ENCODE measurements at regions not wholly inside any gene's neighbourhood (a gene's known extent, or its start where the extent isn't known, plus 50 kb on each side); places are given as distances from the start of the nearest gene placed in this dataset.

- DNase-seq (ENCODE audit: extremely low spot score, insufficient read length, low read depth), result no peak
- no peak for FAIRE-seq
These were observed 69.6 kb upstream of the HDAC9 start for GRCh38 chr7:18425838-18426445.

DNA sequence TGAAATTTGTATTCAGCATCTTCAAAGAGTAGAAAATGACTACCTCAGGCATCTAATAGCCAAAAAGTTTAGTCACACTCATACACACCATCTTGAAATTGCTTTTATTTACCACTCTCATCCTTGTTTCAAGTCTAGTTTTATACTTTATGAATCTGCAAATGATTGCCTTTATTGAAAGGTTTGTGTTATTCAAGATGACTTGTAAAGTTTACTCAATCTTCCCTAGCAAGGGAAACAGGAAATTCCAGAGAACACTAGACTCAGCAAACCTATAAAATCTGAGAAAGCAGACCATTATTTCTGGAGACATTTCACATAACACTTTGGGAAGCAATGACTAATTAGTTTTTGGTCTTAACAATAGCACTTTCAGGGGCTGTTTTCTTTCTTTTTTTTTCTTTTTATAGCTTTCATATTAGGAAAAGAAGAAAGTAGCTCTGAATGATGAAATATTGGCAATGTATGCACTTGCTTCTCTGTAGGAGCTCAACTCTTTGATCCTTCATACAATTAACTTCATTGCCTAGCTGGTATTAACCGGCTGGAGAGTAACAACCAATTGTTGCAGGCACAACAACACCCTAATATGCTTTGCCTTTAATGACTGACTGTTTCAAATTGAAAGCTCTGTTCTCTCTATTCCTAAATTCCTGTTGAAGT is 68.9 kb upstream of the HDAC9 start:
- no peak for DNase-seq (ENCODE audit: extremely low spot score, insufficient read length, low read depth)
- no peak for FAIRE-seq

DNA sequence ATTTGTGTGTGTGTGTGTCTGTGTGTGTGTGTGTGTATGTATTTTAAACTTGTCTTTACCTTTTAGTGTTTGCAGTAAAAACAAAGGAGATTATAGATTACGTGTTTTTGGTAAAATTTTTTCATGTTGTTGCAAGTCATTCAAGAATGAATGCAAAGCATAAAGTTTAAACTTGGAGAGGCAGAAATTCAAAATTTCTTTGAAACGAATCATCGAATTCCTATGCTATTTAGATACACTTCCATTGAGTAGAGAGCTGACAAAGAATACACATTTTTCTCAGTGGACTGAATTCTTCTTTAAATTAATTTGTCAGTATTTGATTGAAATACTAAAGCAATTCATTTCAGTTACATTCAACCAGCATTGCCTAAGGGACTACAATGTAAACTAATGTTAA is 66.0 kb upstream of the HDAC9 start:
- DNase-seq (ENCODE audit: extremely low spot score, insufficient read length, low read depth) (no peak), FAIRE-seq (no peak)

GRCh38 chr7:18430810-18431209 is 64.7 kb upstream of the HDAC9 start:
- DNase-seq (ENCODE audit: extremely low spot score, insufficient read length, low read depth), result no peak
- FAIRE-seq, result no peak

GRCh38 chr7:18434171-18434570 is 61.4 kb upstream of the HDAC9 start:
- DNase-seq (ENCODE audit: extremely low spot score, insufficient read length, low read depth), result no peak
- no peak for FAIRE-seq

DNA sequence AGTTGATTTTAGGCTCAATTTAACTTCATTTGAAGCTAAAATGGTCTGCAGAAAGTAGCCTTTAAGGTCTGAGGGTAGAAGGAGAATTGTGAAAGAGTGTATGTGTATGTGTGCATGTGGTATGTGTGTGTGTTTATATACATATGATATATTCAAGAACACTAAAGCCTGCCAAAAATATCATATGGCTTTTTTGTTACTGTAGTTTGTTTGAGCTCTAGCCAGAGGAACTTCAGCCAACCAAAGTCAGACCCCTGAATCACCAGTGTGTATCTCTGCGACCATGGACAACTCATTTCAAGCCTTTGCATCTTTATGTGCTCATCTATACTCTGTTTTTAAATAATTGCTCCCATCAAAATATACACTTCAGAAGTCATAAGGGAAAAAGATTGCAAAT is 58.4 kb upstream of the HDAC9 start:
- DNase-seq (ENCODE audit: extremely low spot score, insufficient read length, low read depth) (no peak), FAIRE-seq (no peak)

- DNase-seq (ENCODE audit: extremely low spot score, insufficient read length, low read depth) (no peak), FAIRE-seq (no peak)
These were observed 54.6 kb upstream of the HDAC9 start for GRCh38 chr7:18440934-18441333.

DNA sequence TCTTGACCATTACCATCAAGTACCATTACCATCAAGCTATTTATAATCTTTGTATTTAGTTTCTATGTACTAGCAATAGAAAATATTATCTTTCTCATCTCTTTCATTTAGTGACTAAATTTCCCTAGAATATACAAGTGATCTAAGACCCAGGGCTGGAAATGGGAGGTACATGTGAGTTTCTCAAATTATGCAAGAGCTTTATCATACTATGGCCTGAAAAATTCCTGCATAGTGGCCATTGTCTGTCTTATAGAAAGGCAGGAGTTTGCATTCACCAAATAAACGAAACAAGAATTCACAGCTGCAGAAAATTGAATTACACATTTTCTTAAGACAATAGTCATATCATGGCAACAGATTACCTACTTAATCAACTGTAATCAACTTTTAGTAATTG is 50.7 kb upstream of the HDAC9 start:
- FAIRE-seq (no peak), DNase-seq (ENCODE audit: extremely low spot score, insufficient read length, low read depth) (no peak)

DNA sequence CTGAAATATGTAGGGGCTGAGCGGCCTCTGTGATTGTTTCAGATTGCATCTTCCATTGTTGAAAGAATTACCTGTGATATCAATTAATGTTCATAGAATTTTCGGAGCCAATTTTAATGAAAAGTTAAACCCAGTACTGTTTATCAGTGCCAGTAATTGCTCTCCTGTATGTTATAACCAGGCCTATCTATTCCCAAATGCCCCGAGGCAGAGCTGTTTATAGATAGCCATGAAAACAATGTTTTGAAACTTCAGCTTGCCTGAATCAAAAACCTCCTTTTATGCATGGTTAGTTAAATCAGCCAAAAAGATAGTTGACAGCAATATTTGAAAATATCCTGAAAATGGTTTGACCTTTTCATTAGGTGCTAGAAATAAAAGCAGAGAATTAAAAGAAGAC is 50.1 kb upstream of the HDAC9 start:
- no peak for FAIRE-seq
- no peak for DNase-seq (ENCODE audit: extremely low spot score, insufficient read length, low read depth)
